GM21367 (cell line): ENCODE measurements at regions not wholly inside any gene's neighbourhood (a gene's known extent, or its start where the extent isn't known, plus 50 kb on each side); places are given as distances from the start of the nearest gene placed in this dataset.
"Not testable (repeated sequence)": the region's sequence is repeated elsewhere in the genome, so short reads cannot be mapped to it uniquely, and the experiment has no call there.

ENCODE experiments used
- ATAC-seq: cut with Tn5 transposase; IDR thresholded peaks from one replicate; pipeline ENCODE4 v1.9.1; 2021; ENCODE audit not compliant: unreplicated experiment

DNA sequence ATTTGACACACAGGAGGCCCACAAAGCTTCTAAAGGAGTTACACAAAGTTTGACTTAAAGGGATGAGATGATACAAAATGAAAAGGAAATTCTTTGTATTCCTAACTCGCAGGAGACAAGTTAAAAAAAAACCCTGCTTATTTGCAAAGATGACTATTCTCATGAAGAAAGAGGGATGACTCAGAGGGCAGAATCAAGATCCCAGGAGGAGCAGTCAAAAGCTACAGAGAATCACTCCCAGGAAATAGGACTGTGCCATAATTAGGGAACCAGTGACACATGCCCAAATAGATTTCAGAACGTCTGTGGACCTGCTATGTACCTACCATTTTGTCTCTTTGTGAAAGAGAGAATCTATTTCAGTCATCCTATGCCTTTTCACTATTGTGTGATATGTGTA lies 103.5 kb upstream of the ARRDC3 start:
- ATAC-seq = no peak

GRCh38 chr5:91484662-91485061 lies 101.5 kb upstream of the ARRDC3 start:
- ATAC-seq = no peak

GRCh38 chr5:91479376-91479775 lies 96.3 kb upstream of the ARRDC3 start:
- ATAC-seq = not testable (repeated sequence)

DNA sequence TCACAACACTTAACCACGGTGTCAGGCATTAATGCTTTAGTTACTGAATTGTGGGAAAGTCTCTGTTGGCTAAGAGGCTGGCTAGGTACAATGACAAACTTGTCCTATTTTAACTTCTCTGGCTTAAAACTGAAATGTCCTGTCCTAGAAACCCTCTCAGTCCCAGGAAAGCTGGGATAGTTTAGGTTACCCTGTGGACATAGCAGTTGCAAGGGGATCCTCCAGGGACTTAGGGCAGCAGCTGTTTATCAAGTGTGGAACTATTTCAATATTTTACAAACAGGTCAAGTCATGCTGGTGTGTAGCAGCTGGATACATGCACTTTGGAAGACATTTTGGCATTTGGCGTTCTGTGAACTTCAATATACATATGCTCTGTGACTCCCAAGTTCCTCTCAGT lies 95.0 kb upstream of the ARRDC3 start:
- no peak for ATAC-seq

GRCh38 chr5:91477408-91477807 lies 94.3 kb upstream of the ARRDC3 start:
- no peak for ATAC-seq

DNA sequence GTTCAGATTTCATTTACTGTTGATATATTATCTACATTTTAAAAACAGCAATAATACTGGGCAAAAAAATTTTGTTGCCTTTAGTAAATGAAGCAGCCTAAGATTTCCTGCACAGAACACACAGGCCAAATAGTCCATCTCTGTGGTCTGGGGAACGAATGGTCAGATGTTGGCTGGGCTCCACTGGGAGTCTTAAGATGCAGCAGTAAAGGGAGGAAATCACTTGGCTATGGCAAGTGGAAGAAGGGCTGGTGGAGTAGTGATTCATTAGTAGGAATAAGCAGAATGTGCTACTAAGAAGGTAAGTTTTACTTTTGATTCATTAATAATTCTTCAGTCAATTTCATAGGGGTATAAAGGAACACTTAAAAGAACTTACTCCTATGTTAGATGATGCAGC lies 91.1 kb upstream of the ARRDC3 start:
- ATAC-seq = no peak

- no peak for ATAC-seq
These were observed 89.5 kb upstream of the ARRDC3 start for GRCh38 chr5:91472631-91473030.

DNA sequence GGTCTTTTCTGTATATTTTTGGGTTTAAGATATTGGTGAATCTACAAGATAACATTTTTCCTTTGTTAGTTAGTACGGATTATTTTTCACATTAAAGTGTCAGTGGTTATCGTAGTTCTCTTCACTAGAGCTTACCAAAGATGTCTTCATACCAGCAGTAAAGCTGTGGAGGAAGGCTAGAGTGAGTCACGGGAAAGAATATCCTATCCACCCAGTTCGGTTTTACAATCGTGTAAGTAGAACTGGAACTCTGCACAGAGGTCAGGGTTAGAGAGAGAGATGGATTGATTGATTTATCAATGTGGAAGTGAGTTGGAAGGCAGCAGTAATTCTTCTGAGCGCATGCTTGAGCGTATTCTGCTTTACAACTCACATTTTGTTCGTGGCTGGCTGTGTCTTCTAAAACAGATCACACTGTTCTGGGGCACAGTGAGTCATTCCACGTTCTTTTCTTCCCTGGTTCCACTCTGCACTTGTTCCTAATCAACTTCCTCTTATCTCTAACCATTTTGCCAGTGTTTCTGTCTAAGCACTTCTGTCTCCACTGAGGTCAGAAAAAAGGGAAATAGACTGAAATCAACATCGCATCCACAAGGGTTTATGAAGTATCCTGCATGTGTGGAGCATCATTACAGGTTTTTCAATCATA lies 86.5 kb upstream of the ARRDC3 start:
- no peak for ATAC-seq

- ATAC-seq = no peak
These were observed 85.7 kb upstream of the ARRDC3 start for GRCh38 chr5:91468651-91469422.

GRCh38 chr5:91464886-91465646 lies 81.9 kb upstream of the ARRDC3 start:
- no peak for ATAC-seq

GRCh38 chr5:91457681-91458058 lies 74.6 kb upstream of the ARRDC3 start:
- no peak for ATAC-seq

DNA sequence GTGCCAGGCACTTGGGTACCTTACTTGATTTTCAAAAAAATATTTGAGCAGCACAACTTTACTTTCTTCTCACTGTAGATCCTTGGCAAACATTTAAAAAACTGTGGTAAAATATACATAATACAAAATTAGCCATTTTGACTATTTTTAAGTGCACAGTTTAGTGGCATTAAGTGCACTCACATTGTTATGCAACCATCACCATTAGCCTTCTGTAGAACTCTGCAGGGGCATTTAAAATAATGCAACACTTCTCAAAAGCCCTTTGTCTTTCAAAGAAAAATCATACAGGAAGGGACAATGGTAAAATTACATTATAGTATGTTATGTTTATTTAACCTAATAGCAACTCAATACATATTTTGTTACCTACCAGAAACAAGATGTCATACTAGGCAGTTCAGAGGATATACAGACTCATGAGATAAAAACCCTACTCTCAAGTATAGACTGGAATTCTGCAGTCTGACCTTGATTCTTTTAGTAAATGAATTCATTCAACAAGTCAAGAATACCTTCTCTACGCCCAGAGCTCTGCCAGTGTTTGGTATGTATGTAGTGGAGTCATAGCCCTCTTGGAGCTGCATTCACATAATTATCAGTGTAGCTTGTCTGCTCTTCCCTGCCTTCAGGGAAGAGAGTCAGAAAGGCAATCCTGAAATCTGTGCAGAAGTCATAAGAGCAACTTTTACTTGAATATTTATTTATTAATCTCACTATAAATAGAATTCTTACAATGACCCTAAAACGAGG lies 74.0 kb upstream of the ARRDC3 start:
- ATAC-seq = no peak

DNA sequence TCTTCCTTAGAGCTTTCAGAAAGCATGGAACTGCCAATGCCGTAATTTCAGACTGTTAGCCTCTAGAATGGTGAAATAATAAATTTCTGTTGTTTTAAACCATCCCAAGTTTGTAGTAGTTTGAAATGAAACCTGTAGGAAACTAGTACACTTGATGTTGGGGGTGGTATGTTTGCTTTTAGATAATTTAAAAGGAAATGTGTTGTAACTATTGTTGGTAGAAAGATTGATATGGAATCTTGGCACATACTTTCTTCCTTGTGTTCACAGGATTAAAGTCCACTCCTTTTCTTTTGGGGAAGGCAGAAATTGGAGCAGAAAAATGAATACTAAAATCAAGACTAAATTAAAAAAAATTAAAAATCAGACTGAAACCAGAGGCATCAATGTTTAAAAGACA lies 66.0 kb upstream of the ARRDC3 start:
- ATAC-seq = no peak

DNA sequence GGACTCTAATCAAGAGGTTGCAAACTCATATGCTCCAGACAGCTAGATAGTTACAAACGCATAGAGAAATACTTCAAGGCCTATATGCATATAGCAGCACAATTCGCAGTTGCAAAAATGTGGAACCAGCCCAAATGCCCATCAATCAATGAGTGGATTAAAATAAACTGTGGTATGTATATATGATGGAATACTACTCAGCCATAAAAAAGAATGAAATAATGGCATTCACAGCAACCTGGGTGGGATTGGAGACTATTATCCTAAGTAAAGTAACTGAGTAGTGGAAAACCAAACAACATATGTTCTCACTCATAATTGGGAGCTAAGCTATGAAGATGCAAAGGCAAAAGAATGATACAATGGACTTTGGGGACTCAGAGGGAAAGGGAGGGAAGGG lies 65.0 kb upstream of the ARRDC3 start:
- not testable (repeated sequence) for ATAC-seq

DNA sequence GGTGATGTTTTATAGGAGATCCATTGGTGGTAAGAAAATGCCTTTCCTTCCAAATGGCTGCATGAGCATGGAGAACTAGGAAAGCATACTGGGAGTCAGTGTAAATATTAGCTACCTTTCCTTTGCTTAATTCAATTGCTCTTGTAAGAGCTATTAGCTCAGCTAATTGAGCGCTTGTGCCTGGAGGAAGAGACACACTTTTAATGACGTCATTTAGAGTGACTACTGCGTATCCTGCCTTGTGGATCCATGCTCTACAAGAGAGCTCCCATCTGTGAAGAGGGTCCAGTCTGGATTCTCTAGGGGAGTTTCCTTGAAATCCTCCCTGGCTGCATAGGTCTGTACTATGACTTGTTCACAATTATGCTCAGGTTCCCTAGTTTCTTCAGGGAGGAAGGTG lies 63.8 kb upstream of the ARRDC3 start:
- ATAC-seq = not testable (repeated sequence)

GRCh38 chr5:91443761-91444467 lies 60.8 kb upstream of the ARRDC3 start:
- ATAC-seq = no peak

DNA sequence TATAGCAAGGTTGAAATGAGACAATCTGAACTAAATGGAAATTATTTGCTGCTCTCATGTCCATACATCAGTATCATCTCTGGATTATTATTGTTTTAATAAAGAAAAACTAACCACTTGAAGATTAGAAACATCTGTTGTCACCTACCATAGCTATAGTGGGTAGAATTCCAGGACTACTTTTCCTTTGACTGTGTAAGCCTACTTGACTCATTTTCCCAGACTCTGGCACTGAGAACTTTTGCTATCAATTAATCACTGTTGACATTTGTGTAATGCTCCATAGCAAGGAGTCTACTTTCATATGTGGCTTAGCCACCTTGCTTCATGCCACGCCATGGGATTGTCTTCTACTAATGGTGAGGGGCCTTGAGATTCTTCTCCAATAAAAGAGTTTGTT lies 59.9 kb upstream of the ARRDC3 start:
- ATAC-seq = no peak

- ATAC-seq = no peak
These were observed 58.0 kb upstream of the ARRDC3 start for GRCh38 chr5:91441082-91441481.

GRCh38 chr5:91438871-91439270 lies 55.8 kb upstream of the ARRDC3 start:
- ATAC-seq = no peak

- ATAC-seq = no peak
These were observed 53.1 kb upstream of the ARRDC3 start for GRCh38 chr5:91436241-91436640.

DNA sequence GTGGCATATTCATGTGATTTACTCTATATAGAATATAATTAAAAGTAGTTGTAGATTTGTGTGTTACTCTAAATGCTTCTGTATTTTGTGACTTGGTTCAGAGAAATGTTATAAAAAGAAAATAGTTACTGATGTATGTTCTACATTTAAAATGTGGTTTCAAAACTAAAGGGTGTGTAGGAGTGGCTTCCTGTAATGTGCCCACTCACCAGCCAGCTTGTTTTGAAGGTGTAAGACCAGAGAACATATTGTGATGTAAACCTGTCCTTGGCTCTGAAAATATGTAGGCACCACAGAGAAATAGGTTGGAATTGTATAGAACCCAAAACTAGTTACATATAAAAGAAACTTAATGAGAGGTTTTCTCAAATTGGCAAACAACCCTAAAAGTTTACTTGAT lies 51.2 kb upstream of the ARRDC3 start:
- ATAC-seq = no peak
